PFSK-1 (cell line): ENCODE measurements at regions not wholly inside any gene's neighbourhood (a gene's known extent, or its start where the extent isn't known, plus 50 kb on each side); places are given as distances from the start of the nearest gene placed in this dataset.

ENCODE experiments used
- FOXP2 ChIP-seq: optimal IDR thresholded peaks from 2 replicates; pipeline ENCODE3; 2011; ENCODE audit warnings: borderline replicate concordance, control low read depth, inconsistent platforms; ENCODE audit not compliant: insufficient read depth; ENCODE audit errors: extremely low read length, extremely low read depth
- POLR2AphosphoS5 ChIP-seq: IDR thresholded peaks from 2 replicates; pipeline ENCODE4 v1.6.1; 2012; ENCODE audit warnings: low read depth, mild to moderate bottlenecking, control low read depth, low read length, moderate library complexity
- REST ChIP-seq, 2 experiments: IDR thresholded peaks; 2 replicates each; pipeline versions ENCODE4 v1.6.1 to v1.8.0; 2011 to 2012; ENCODE audit warnings: low read depth in 2 of 2, low read length in 2 of 2, control low read depth in 1 of 2, inconsistent platforms in 1 of 2, mild to moderate bottlenecking in 1 of 2, moderate library complexity in 1 of 2; ENCODE audit not compliant: insufficient read depth in 1 of 2
- SIN3A ChIP-seq: IDR thresholded peaks from 2 replicates; pipeline ENCODE4 v1.6.1; 2012; ENCODE audit warnings: mild to moderate bottlenecking, low read length, moderate library complexity, borderline replicate concordance; ENCODE audit not compliant: insufficient read depth
- TAF1 ChIP-seq: IDR thresholded peaks from 2 replicates; pipeline ENCODE4 v1.6.1; 2012; ENCODE audit warnings: low read length, control low read depth, borderline replicate concordance; ENCODE audit not compliant: insufficient read depth

GRCh38 chr6:134520181-134521115 lies 202.5 kb upstream of the SGK1 start:
- TF ChIP-seq POLR2AphosphoS5 (no peak), SIN3A (no peak), TAF1 (no peak), FOXP2 (no peak), REST (IDR thresholded peaks at IDR 0.05; ENCODE audit: insufficient read depth in 1 of 2, low read depth in 2 of 2, low read length in 2 of 2) (no peak)

GRCh38 chr6:134519465-134519864 lies 201.6 kb upstream of the SGK1 start:
- no peak for TF ChIP-seq SIN3A

GRCh38 chr6:134517868-134518267 lies 200.0 kb upstream of the SGK1 start:
- TF ChIP-seq FOXP2 (no peak), REST (IDR thresholded peaks at IDR 0.05; ENCODE audit: insufficient read depth in 1 of 2, low read depth in 2 of 2, low read length in 2 of 2) (no peak), TAF1 (no peak), POLR2AphosphoS5 (no peak), SIN3A (no peak)

- no peak for TF ChIP-seq TAF1
- no peak for TF ChIP-seq POLR2AphosphoS5
- TF ChIP-seq SIN3A = no peak
- no peak for TF ChIP-seq REST (IDR thresholded peaks at IDR 0.05; ENCODE audit: insufficient read depth in 1 of 2, low read depth in 2 of 2, low read length in 2 of 2)
- no peak for TF ChIP-seq FOXP2
Measured at GRCh38 chr6:134517145-134517658, 199.3 kb upstream of the SGK1 start.

- no peak for TF ChIP-seq SIN3A
- TF ChIP-seq POLR2AphosphoS5 = no peak
- TF ChIP-seq TAF1 = no peak
- TF ChIP-seq FOXP2 = no peak
- TF ChIP-seq REST (IDR thresholded peaks at IDR 0.05; ENCODE audit: insufficient read depth in 1 of 2, low read depth in 2 of 2, low read length in 2 of 2) = no peak
Measured at GRCh38 chr6:134516582-134516981, 198.7 kb upstream of the SGK1 start.
